HG02642 (cell line): ENCODE measurements at regions not wholly inside any gene's neighbourhood (a gene's known extent, or its start where the extent isn't known, plus 50 kb on each side); places are given as distances from the start of the nearest gene placed in this dataset.
A peak's percentile ranks its signal among the peaks of the same experiment; 100 is the strongest.

Experiments
- ATAC-seq: cut with Tn5 transposase; IDR thresholded peaks from one replicate; pipeline ENCODE4 v1.9.1; 2021; ENCODE audit warnings: mild to moderate bottlenecking; ENCODE audit not compliant: unreplicated experiment, poor library complexity

DNA sequence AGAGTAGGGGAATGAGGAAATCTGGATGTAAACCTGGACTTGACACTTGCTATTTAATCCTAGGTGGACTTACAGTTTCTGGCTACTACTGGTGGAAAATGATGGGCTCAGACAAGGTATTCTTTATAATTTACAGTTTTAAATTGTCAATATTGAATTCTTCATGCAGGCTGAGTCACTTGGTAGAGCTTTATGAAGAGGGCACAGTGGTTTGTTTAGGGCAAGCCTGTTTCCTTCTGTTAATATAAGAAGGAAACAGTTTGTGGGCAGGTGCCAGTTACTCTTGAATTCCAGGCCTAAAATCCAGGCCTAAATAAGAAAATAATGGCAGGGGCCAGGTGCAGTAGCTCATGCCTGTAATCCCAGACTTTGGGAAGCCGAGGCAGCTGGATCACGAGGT, 355.8 kb upstream of the RGS6 start:
- no peak for ATAC-seq

DNA sequence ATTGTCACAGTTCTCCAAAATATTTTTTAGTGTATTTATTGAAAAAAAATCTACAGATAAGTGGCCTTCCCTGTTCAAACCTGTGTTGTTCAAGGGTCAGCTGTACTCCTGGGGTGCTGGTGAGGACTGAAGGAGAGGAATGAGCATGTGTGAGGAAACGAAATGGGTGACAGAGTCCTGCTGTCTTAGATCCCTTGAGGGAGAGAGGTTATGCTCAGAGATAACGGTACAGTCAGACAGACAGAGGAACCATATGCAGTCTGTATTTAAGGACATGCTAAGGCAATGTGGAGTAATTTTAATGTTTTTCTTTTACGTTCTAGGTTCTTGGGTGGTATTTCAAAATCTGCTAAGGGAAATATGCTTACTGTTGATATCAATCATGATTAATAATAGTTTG, 352.9 kb upstream of the RGS6 start:
- no peak for ATAC-seq

DNA sequence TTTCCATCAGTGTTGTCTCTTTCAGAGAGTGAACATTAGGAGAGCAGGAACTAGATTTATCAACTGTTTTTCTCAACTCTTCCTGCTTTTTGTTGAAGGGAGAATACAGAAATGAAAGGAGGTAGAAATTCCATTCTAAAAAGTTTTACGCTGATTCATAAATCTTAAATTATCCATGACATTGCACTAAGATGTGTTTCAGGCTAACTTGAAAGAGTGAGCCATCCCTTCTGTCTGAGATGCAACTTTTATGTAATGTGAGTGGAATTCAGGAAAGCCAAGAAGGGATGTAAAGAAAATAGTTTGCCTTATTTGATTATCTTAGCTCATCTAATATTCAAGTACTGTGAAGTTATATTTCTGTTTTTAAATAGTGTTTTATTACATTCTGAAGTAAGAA, 349.5 kb upstream of the RGS6 start:
- no peak for ATAC-seq

DNA sequence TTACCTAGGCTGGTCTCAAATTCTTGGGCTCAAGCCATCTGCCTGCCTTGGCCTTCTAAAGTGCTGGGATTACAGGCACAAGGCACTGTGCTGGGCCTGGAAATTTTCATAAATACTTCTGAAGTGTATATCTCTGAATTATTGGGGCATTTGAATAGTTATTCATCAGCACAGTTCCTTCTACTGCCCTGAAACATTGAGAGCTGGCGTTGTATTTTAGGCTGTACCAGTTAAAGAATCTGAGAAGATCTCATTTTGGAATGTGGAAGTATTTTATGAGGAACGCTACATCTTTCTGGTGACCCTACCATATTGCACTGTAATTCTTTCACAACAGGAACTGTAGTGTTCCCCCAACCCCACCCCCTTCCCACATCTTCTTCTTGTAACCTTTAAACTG, 349.0 kb upstream of the RGS6 start:
- ATAC-seq = no peak

DNA sequence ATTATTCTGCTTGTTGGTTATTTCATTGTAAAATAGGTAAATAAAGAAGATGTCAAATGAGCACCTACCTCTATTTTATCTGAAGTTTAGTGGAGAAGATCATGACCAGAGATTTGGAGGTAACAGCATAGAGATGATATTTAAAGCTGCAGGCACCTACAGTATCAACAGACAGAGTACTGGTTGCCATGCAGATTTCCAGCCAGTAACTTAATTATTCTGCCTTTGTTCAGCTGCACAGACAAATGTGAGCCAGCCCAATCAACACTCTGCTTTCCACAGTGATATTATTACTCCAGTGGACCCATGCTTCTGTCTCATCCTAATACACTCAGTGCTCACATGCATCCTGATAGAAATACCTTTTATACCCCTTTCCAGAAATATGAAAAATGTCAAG, 348.5 kb upstream of the RGS6 start:
- no peak for ATAC-seq

DNA sequence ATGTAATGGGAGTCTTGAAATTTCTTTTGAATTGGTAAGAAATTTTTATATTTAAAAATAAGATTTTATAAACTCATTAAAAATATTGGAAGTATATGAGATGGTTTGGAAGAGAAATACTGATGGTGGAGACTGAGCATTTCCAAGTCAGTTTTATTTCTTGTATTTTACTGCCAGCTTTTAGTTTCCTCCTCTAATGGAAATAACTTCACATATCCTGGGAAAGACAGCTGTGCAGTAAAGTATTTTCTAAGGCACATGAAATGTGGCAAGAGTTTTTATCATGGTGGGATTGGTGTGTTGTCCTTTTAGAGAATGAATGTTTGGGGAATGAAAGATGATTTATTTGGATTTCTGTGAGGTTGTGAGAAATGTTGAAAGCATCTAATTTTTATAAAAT, 346.9 kb upstream of the RGS6 start:
- no peak for ATAC-seq

DNA sequence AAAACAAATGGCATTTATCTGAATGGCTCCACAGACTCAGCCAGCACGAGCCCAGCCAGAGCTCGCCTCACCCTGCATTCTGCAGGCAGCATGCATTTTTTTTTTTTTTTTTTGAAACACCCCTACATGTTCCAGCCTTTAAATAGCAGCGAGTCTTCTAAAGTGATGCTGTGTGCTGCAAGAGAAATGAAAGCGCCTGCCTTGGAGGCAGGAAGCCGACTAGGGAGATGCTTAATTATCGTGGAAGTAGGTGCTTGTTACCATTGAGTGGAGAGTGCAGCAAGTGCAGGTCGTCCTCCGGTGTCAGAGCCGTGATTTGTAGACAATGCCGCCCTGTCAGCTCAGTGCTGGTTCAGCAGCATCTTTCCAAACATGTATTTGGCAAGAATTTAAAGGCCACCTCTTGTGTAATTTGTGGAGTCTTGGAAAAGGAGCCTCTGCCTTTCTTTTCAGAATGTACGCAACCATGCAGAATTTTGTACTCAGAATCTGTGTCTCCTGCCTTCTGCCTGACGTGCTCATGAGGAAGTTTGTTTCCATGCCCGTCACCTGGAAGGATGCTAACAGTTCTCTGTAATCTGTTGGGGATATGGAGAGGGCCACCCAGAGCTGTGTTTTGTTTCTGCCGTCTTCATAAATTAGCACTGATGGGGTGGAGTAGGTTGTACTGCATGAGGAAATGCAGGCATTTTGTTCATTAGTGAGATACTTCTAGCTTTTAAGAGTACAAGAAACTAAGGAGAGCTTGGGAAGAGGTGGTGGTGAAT, 345.9 kb upstream of the RGS6 start:
- no peak for ATAC-seq

DNA sequence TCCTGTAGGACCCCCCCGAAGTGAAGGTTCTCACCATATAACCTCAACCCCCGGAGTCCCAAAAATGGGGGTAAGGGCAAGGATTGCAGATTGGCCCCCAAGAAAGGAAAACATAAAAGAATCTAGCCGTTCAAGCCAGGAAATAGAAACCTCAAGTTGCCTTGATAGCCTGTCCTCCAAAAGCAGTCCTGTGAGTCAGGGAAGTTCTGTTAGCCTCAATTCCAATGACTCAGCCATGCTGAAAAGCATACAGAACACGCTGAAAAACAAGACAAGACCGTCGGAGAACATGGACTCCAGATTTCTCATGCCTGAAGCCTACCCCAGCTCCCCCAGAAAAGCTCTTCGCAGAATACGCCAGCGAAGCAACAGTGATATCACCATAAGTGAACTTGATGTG, 344.2 kb upstream of the RGS6 start:
- ATAC-seq = no peak

DNA sequence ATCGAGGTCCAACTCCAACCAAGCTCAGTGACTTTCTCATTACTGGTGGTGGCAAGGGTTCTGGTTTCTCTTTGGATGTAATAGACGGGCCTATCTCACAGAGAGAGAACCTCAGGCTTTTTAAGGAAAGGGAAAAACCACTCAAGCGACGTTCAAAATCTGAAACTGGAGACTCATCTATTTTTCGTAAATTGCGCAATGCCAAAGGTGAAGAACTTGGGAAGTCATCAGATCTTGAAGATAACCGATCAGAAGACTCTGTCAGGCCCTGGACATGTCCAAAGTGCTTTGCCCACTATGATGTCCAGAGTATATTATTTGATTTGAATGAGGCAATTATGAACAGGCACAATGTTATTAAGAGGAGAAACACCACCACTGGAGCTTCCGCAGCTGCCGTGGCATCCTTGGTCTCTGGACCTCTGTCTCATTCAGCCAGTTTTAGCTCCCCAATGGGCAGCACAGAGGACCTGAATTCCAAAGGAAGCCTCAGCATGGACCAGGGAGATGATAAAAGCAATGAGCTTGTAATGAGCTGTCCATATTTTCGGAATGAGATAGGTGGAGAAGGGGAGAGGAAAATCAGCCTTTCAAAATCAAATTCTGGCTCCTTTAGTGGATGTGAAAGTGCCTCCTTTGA, 343.5 kb upstream of the RGS6 start:
- no peak for ATAC-seq

DNA sequence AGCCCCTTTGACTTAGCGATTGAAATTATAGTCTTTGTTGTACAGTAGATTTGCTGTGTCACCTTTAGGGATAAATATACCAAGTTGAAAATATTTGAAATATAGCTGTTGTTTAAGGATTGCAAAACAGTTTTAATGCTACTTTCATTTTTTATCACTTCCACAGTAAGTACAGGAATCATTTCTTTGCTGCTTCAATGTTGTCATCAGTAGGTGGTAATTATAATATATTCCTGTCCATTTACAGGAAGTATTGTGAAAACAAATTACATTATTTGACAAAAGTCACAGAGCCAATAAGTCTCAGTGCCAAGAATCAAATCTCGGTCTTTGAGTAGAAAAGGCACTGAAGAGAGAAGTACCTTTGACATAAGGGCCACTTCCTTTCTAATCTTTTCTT, 342.6 kb upstream of the RGS6 start:
- ATAC-seq = no peak

DNA sequence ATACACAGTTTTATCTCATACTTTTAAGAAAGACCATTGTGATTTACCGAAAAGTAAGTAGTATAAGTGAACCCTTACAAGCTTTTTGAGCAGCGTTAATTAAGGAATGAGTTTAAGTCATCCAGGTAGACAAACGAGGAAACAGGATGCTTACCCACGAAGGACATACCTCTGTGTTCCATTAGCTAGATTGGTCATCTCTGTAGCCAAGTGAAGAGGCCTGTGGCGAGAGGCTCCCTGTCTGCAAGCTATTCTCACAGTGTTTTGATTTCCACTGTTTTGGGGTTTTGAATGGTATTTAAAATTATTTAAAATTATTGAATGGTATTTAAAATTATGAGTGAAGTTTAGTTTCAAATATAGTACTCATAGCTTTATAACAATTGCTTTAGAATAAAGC, 342.1 kb upstream of the RGS6 start:
- ATAC-seq = no peak

DNA sequence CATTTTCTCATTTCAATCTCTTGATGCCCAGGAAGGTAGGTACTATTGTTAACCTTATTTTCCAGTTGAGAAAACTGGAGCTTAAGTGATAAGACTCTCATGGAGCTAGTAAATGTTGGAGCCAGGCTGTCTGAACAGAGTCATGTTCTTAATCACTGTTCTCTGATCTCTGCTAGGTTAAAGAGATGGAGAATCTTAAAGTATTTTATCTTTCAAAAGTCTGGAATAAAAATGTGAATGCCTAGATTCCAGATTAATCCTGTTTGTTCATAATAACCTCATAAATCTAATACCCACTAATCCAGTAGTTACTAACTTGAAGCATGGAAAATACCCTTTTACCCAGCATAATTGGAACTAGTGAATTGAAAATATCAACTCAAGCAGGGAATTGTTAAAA, 341.0 kb upstream of the RGS6 start:
- ATAC-seq = no peak

DNA sequence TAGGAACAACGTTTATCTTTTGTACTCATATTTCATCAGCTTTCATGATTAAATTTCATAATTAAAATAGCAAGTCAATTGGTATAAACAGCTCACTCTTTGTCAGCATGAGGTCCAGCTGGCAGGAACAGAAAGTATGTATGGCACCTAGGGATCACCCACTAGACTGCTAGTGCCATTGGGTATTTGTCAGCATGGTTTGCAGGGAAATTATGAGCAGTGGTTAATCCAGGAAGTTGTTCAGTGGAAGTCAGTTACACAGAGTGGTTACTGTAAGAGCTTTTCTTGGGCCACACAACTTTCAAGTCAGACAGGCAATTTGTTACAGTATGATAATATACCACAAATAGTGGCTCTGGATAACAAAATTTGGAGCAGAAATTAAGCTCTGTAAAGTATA, 340.3 kb upstream of the RGS6 start:
- no peak for ATAC-seq

DNA sequence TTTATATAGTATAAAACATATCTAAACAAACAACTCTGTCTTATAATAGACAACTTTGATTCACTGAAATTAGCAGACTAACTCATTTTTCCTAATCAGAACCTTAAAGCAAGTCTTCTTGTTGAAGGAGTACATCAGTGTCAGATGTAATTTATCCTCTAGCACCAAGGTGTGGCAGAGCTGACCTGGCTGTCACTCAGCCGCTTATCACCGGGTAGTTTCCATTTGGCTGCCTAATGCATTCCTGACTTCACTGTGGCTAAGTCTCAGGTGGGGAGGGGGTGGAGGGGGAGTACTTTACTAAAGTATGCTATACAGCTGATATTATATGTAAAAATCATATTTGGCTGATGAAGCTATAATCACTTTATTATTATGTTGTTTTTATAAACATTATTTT, 339.9 kb upstream of the RGS6 start:
- no peak for ATAC-seq

DNA sequence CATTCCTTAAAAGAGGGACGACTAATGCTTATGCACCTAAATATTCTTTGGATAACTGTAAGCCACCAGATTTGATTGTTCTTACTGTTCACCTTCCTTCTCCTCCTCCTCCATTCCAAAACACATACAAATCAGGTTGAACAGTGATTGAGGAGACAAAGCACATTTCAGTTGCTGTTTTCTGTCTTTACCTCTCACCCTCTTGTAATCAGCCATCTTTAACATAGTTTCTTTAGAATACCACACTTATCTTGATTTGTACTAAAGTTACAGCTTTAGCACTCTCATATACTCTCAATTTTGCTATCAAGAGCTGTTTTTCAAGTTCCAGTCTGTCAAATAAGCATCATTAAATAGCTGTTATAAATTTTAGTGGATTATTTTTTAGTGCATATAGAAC, 338.3 kb upstream of the RGS6 start:
- ATAC-seq = no peak

DNA sequence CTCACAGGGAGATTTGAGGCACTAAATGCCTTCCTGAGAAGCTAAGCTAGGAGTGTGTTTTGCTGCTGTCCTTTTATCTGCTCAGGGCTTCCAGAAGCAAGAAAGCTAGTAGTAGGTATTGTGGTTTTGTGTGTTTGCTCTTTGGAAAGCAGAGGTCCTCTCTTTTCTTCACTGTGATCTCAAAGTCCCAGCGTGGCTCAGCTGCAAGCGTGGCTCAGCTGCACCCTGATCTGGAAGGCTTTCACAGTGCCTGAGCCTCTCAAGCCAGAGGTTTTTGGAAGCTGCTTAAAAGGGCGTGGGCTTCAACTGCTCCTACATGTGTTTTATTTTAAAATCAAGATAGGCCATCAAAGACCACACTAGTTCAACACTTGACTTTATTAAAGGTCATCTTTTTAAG, 337.4 kb upstream of the RGS6 start:
- ATAC-seq = no peak

DNA sequence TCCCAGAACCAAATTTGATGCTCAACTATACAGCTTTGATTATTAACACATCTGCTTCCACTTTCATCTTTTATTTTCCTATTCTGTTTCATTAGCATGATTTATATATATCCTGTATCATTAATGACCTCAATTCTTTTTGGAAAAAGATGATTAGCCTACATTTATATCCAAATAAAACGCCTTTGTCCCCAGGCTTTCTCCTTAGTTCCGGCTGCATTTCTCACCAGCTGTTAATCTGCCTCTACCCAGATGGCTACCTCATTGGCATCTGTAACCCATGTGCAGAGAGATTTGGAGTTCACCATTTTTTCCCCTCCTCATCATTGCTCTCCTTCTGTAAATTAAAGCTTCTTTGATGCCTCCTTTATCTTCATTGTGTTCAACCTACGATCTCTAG, 336.8 kb upstream of the RGS6 start:
- ATAC-seq = no peak

DNA sequence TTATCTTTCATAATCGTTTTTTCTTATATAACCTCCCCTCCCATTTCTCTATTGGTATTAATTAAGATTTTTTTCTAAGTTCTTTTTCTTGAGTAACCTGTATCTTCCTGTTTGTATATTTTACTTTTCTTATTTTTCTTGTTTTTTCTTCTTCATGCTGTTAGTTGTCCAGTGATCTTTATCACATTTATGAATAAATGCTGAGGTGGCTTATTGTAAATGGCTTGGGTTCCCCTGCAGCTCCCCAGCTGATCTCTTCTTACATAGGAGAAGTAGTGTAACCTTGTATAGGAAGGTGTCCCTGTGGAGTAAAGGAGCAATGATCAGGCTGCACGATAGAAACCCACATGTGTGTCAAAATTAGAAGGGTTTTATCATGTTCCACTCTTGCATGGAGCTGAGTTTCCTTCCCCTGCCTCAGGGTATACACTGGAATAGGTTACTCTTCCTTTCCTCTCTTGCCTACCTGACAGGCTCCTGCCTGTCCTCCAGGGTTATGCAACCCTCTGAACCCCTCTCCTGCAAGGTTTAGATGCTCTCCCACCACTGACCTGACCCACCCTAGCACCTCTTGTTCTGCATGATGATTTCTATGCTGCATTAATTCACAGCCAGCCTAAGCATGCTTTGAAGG, 334.8 kb upstream of the RGS6 start:
- peak; percentile 17 for ATAC-seq

DNA sequence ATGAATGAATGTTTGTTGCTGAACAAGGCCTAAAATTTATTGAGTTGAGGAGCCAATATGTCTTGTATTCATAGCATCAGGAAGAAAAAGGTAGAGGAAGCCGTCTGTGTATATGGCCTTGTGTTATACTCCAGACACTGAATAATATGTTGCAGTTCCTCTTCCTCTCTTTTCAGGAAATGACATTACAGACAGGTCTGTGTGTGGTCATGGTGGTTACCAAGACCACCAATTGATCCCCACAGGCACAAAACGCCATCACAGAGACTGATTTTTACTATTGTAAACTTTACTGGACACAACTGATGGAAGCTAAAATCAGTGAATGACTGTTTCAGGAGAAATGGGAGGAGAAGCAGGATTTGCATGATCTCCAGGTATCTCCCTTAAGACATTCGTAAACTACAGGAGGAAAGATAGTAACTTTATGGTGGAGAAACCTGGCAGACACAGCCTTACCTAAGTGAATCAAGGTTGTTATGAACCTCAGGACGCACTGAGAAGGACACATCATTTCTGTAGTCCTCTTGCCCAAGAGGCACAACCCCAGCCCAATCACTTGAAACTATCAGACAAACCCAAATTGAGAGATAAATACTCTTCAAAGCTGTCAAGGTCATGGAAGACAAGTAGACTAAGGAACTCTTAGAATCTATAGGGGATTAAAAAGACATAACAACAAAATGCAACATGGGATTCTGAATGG, 334.1 kb upstream of the RGS6 start:
- peak; percentile 80 for ATAC-seq

DNA sequence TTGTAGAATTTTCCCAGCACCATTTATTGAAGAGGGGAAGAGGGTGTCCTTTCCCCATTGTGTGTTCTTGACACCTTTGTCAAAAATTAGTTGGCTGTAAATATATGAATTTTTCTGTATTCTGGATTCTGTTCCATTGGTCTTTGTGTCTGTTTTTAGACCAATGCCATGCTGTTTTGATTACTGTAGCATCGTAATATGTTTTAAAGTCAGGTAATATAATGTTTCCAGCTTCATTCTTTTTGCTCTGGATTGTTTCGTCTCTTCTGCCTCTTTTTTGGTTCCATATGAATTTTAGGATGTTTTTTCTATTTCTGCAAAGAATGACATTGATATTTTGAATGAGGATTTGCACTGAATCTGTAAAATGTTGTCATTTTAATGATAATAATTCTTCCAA, 331.9 kb upstream of the RGS6 start:
- no peak for ATAC-seq

DNA sequence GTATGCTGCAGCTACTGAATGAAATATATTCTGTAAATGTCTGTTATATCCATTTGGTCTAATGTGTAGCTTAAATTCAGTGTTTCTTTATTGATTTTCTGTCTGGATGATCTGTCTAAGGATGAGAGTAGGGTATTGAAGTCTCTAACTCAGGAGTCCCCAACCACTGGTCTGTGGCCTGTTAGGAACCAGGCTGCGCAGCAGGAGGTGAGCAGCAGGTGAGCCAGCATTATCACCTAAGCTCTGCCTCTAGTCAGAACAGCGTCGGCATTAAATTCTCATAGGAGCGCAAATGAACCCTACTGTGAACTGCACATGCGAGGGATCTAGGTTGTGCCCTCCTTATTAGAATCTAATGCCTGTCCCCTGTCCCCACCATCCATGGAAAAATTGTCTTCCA, 329.7 kb upstream of the RGS6 start:
- no peak for ATAC-seq
